K562 (cell line): ENCODE measurements at regions not wholly inside any gene's neighbourhood (a gene's known extent, or its start where the extent isn't known, plus 50 kb on each side); places are given as distances from the start of the nearest gene placed in this dataset.

Source experiments
- ATAC-seq: fragments of 200-7000 bp; cut with Tn5 transposase; 3 replicates; pipeline ENCODE4 v1.9.1; 2020; ENCODE audit warnings: moderate library complexity
- BruUV-seq: library from RNA; stranded (reverse); fragments of 400-500 nt; replicated peaks from 2 replicates; lab custom pipeline; 2021; lab: Mats Ljungman, UMichigan
- CTCF ChIA-PET: fragments of 300-600 bp; formaldehyde crosslinking; extraction: SDS; loops from one replicate; lab custom pipeline; 2021; ENCODE audit warnings: low intra/inter-chr PET ratio; lab: Yijun Ruan, JAX
- POLR2A ChIA-PET: fragments of 300-600, 350-650 bp; sonication (Branson Sonifier 250); formaldehyde crosslinking; extraction: SDS; loops from one replicate; lab custom pipeline; 2021; ENCODE audit warnings: antibody characterized with exemption, inconsistent platforms; lab: Yijun Ruan, JAX
- DNase-seq, 4 experiments: peaks; one replicate each; pipeline versions ENCODE4 v3.0.0 to v3.0.0-alpha.2; 2011 to 2018; ENCODE audit warnings: low spot score in 3 of 4, mixed read lengths in 3 of 4; ENCODE audit errors: extremely low read depth in 1 of 4
- FAIRE-seq: peaks from 2 replicates; lab custom pipeline; 2011; peaks lifted over from hg19 to GRCh38; lab: Jason Lieb, UNC
- H2AFZ ChIP-seq: 2 replicates; pipeline ENCODE4 v1.6.0; 2011; ENCODE audit warnings: low read depth, low read length, control low read depth, inconsistent platforms
- H3K27ac ChIP-seq: fragments of 200-600 bp; 3 replicates; pipeline ENCODE4 v1.8.0; 2011; ENCODE audit warnings: low read depth, mild to moderate bottlenecking, control low read depth, inconsistent platforms, low read length, moderate library complexity, mixed read lengths; ENCODE audit errors: extremely low read depth
- H3K27me3 ChIP-seq, 2 experiments: fragments of 300-600 bp in 1 of 2; 2 replicates in 1 of 2; 3 replicates in 1 of 2; pipeline versions ENCODE4 v1.6.0 to v1.8.0; 2011; ENCODE audit warnings: inconsistent platforms in 2 of 2, low read length in 2 of 2, mild to moderate bottlenecking in 1 of 2, mixed read lengths in 1 of 2, moderate library complexity in 1 of 2; ENCODE audit not compliant: control insufficient read depth in 2 of 2, insufficient read depth in 2 of 2
- H3K36me3 ChIP-seq: fragments of 300-600 bp; 3 replicates; pipeline ENCODE4 v1.8.0; 2011; ENCODE audit warnings: mild to moderate bottlenecking, low read length, inconsistent platforms; ENCODE audit not compliant: control insufficient read depth, insufficient read depth
- H3K4me1 ChIP-seq, 2 experiments: fragments of 200-600 bp in 1 of 2; replicated peaks in 1 of 2; 2 replicates in 1 of 2; 3 replicates in 1 of 2; pipeline versions ENCODE4 v1.5.1 to v1.8.0; 2011; ENCODE audit warnings: inconsistent platforms in 2 of 2, low read length in 2 of 2, mild to moderate bottlenecking in 1 of 2, mixed read lengths in 1 of 2, moderate library complexity in 1 of 2; ENCODE audit not compliant: control insufficient read depth in 2 of 2, insufficient read depth in 2 of 2
- H3K4me2 ChIP-seq: 2 replicates; pipeline ENCODE4 v1.6.1; 2011; ENCODE audit warnings: low read length, control low read depth, inconsistent platforms, mixed read lengths; ENCODE audit not compliant: insufficient read depth
- H3K4me3 ChIP-seq: fragments of 200-600 bp; sonication (generic), shearing (Covaris generic); 2 replicates; pipeline ENCODE4 v1.5.1; 2016; ENCODE audit warnings: control low read depth, inconsistent platforms
- H3K79me2 ChIP-seq: fragments of 200-600 bp; 3 replicates; pipeline ENCODE4 v1.8.0; 2011; ENCODE audit warnings: low read length, inconsistent platforms; ENCODE audit not compliant: control insufficient read depth, insufficient read depth
- H3K9ac ChIP-seq, 2 experiments: 2 replicates each; pipeline versions ENCODE4 v1.6.0 to v1.6.1; 2011; ENCODE audit warnings: low read depth in 2 of 2, low read length in 2 of 2, control low read depth in 1 of 2, inconsistent platforms in 1 of 2, mild to moderate bottlenecking in 1 of 2, mixed read lengths in 1 of 2; ENCODE audit not compliant: insufficient read depth in 1 of 2
- H3K9me1 ChIP-seq: one replicate; pipeline ENCODE4 v1.6.0; 2011; ENCODE audit warnings: inconsistent platforms, mild to moderate bottlenecking, low read length, moderate library complexity; ENCODE audit not compliant: control insufficient read depth, insufficient read depth
- H3K9me3 ChIP-seq: replicated peaks from 2 replicates; pipeline ENCODE4 v1.5.1; 2011; ENCODE audit warnings: low read depth, low read length, inconsistent platforms; ENCODE audit not compliant: control insufficient read depth, insufficient read depth
- H4K20me1 ChIP-seq: replicated peaks from 2 replicates; pipeline ENCODE4 v1.6.1; 2011; ENCODE audit warnings: low read length, inconsistent platforms, mixed read lengths; ENCODE audit not compliant: control insufficient read depth, insufficient read depth
- ARID1B ChIP-seq: fragments of 450-650 bp; IDR thresholded peaks from 2 replicates; pipeline ENCODE4 v1.6.1; 2016; ENCODE audit warnings: antibody characterized with exemption, mild to moderate bottlenecking, inconsistent platforms
- CREBBP ChIP-seq: IDR thresholded peaks from one replicate; pipeline ENCODE4 v1.6.1; 2012; ENCODE audit warnings: low read depth, mild to moderate bottlenecking, control low read depth, inconsistent platforms, low read length
- FOXK2 ChIP-seq, 2 experiments: fragments of 450-650 bp; IDR thresholded peaks in 1 of 2; conservative IDR thresholded peaks in 1 of 2; 2 replicates each; pipeline ENCODE4 v1.6.1; 2016; ENCODE audit warnings: low read depth in 2 of 2, mild to moderate bottlenecking in 1 of 2
- HCFC1 ChIP-seq: IDR thresholded peaks from 2 replicates; pipeline ENCODE4 v1.6.1; 2012; ENCODE audit warnings: low read depth, low read length, improper control_type of control experiment
- IFI16 ChIP-seq: fragments of 250-450 bp; sonication (Bioruptor Pico); IDR thresholded peaks from 2 replicates; pipeline ENCODE4 v2.1.2; 2022; ENCODE audit warnings: mild to moderate bottlenecking, inconsistent platforms
- KDM1A ChIP-seq, 2 experiments: fragments of 450-650 bp; IDR thresholded peaks; 2 replicates each; pipeline ENCODE4 v1.6.1; 2016; ENCODE audit warnings: mild to moderate bottlenecking in 2 of 2
- MEIS2 ChIP-seq: fragments of 450-650 bp; IDR thresholded peaks from 2 replicates; pipeline ENCODE4 v1.6.1; 2014; ENCODE audit warnings: mild to moderate bottlenecking; ENCODE audit not compliant: partially characterized antibody
- OTX1 ChIP-seq: fragments of 450-650 bp; formaldehyde crosslinking; IDR thresholded peaks from 2 replicates; pipeline ENCODE4 v1.4.0; 2022; ENCODE audit warnings: mild to moderate bottlenecking
- RCOR1 ChIP-seq, 2 experiments: IDR thresholded peaks; 2 replicates each; pipeline ENCODE4 v1.6.1; 2012; ENCODE audit warnings: low read depth in 2 of 2, low read length in 2 of 2, borderline replicate concordance in 1 of 2, improper control_type of control experiment in 1 of 2
- SMAD3 ChIP-seq: fragments of 450-650 bp; formaldehyde crosslinking; conservative IDR thresholded peaks from 2 replicates; pipeline ENCODE4 v1.4.0; 2020; ENCODE audit warnings: mild to moderate bottlenecking
- TBP ChIP-seq: optimal IDR thresholded peaks from 2 replicates; pipeline ENCODE3; 2011; ENCODE audit warnings: low read depth, low read length, improper control_type of control experiment
- TRIM24 ChIP-seq, 2 experiments: fragments of 450-650 bp; IDR thresholded peaks; 2 replicates each; pipeline ENCODE4 v1.6.1; 2016
- ZNF232 ChIP-seq: sonication (generic); formaldehyde crosslinking; IDR thresholded peaks from 2 replicates; pipeline ENCODE4 v1.8.0; 2022; ENCODE audit warnings: mild to moderate bottlenecking, missing genetic modification reagents
- ZNF263 ChIP-seq: sonication (generic); formaldehyde crosslinking; IDR thresholded peaks from 2 replicates; pipeline ENCODE4 v1.8.0; 2022; ENCODE audit warnings: mild to moderate bottlenecking, missing genetic modification reagents, borderline replicate concordance
- ZNF507 ChIP-seq: conservative IDR thresholded peaks from 2 replicates; pipeline ENCODE4 v1.6.1; 2017; ENCODE audit warnings: missing genetic modification characterization, missing compliant biosample characterization
- WGBS: fragments of 100-300 bp; shearing (Covaris generic); methylation state at CpG from one replicate; pipeline ENCODE4 v1.1.6; 2016; ENCODE audit warnings: low coverage, mixed read lengths; ENCODE audit not compliant: insufficient coverage; ENCODE audit errors: missing lambda C conversion rate; 5-methylcytosine and 5-hydroxymethylcytosine counted together
- in situ Hi-C: fragments of 300-500 bp; cut with MboI; formaldehyde crosslinking; loops from 4 replicates; pipeline ENCODE4 v1.15.0; 2018; ENCODE audit warnings: inconsistent platforms, mixed read lengths
- intact Hi-C: fragments of 100-400 bp; cut with micrococcal nuclease; formaldehyde crosslinking; loops from 2 replicates; pipeline ENCODE4 v1.14.2; 2022
- TF ChIP-seq, protein P1 (sequence below), 2 experiments: fragments of 450-650 bp; conservative IDR thresholded peaks; 2 replicates each; pipeline ENCODE4 v1.6.1; 2017; ENCODE audit warnings: mild to moderate bottlenecking in 2 of 2, moderate library complexity in 2 of 2
- TF ChIP-seq, protein P2 (sequence below), 3 experiments: IDR thresholded peaks in 2 of 3; conservative IDR thresholded peaks in 1 of 3; 2 replicates each; pipeline ENCODE4 v1.5.1; 2011 to 2012; ENCODE audit warnings: low read length in 3 of 3, mild to moderate bottlenecking in 3 of 3, control low read depth in 2 of 3, improper control_type of control experiment in 1 of 3, inconsistent platforms in 1 of 3, low read depth in 1 of 3, mixed read lengths in 1 of 3, moderate library complexity in 1 of 3; ENCODE audit not compliant: insufficient read depth in 2 of 3

DNA sequence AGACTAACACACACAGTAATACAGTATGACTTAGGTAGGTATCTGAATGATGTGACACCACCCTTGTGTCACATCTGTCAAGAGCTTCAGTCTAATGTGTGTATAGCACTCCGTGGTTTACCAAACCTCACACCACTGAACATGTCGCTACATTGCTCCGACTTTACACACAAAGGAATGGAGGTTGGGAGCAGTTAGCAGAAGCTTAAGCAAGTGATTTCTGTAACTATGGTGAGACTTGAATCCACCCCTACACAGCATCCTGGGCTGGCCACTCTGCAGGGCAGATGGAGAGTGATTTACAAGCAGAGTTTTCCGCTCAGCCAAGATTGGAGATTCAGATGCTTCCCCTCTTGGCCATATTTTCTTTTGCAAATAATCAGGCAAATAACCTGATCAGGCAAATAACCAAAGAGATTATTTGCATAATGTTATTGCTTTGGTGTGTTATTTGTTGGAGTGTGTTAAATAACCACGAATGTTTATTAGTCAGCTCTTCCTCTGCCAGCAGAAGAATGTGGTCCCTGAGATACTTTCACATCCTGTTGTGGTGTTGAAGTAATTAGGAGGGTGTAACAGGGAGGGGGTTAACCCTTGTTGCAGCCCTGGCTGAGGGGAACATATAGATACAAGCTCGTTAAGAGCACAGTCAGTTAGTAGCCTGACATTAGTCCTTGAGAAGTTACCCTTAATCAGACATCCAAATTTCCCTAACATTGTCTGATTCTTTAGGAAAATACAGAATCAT lies 92.8 kb downstream of the SNX18 start:
- no peaks in the 10 kb centered on the region for H3K9me1 ChIP-seq
- ATAC-seq: no peak
- no peak overlapping the region for H2AFZ ChIP-seq
- no peak overlapping the region for H3K9ac ChIP-seq
- FAIRE-seq: no peak
- POLR2A ChIA-PET: no interaction called here
- TF ChIP-seq, protein P1, sequence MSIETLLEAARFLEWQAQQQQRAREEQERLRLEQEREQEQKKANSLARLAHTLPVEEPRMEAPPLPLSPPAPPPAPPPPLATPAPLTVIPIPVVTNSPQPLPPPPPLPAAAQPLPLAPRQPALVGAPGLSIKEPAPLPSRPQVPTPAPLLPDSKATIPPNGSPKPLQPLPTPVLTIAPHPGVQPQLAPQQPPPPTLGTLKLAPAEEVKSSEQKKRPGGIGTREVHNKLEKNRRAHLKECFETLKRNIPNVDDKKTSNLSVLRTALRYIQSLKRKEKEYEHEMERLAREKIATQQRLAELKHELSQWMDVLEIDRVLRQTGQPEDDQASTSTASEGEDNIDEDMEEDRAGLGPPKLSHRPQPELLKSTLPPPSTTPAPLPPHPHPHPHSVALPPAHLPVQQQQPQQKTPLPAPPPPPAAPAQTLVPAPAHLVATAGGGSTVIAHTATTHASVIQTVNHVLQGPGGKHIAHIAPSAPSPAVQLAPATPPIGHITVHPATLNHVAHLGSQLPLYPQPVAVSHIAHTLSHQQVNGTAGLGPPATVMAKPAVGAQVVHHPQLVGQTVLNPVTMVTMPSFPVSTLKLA (conservative IDR thresholded peaks at IDR 0.05): no peak
- TF ChIP-seq IFI16 (CRISPR knock-in tag): no peak
- TF ChIP-seq ZNF507 (tag): no peak
- no peak for TF ChIP-seq HCFC1
- no peak for TF ChIP-seq MEIS2
- no peak for TF ChIP-seq ZNF232 (CRISPR knock-in tag)
- no peak for TF ChIP-seq TRIM24 (IDR thresholded peaks at IDR 0.05)
- TF ChIP-seq CREBBP: no peak
- TF ChIP-seq OTX1 (CRISPR knock-in tag): no peak
- TF ChIP-seq ARID1B: no peak
- TF ChIP-seq TBP: no peak
- TF ChIP-seq, protein P2, sequence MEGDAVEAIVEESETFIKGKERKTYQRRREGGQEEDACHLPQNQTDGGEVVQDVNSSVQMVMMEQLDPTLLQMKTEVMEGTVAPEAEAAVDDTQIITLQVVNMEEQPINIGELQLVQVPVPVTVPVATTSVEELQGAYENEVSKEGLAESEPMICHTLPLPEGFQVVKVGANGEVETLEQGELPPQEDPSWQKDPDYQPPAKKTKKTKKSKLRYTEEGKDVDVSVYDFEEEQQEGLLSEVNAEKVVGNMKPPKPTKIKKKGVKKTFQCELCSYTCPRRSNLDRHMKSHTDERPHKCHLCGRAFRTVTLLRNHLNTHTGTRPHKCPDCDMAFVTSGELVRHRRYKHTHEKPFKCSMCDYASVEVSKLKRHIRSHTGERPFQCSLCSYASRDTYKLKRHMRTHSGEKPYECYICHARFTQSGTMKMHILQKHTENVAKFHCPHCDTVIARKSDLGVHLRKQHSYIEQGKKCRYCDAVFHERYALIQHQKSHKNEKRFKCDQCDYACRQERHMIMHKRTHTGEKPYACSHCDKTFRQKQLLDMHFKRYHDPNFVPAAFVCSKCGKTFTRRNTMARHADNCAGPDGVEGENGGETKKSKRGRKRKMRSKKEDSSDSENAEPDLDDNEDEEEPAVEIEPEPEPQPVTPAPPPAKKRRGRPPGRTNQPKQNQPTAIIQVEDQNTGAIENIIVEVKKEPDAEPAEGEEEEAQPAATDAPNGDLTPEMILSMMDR (IDR thresholded peaks at IDR 0.05 in 2 of 3, conservative IDR thresholded peaks at IDR 0.05 in 1 of 3; ENCODE audit: insufficient read depth in 2 of 3, low read depth in 1 of 3, low read length in 3 of 3): no peak
- no peak for TF ChIP-seq SMAD3 (CRISPR knock-in tag)
- TF ChIP-seq RCOR1 (IDR thresholded peaks at IDR 0.05; ENCODE audit: borderline replicate concordance in 1 of 2, low read depth in 2 of 2, low read length in 2 of 2): no peak
- no peak for TF ChIP-seq ZNF263 (CRISPR knock-in tag)
- no peak for TF ChIP-seq FOXK2 (conservative IDR thresholded peaks at IDR 0.05 in 1 of 2, IDR thresholded peaks at IDR 0.05 in 1 of 2; ENCODE audit: low read depth in 2 of 2)
- TF ChIP-seq KDM1A (IDR thresholded peaks at IDR 0.05): no peak
- H3K9me3 ChIP-seq: no peaks in the 10 kb centered on the region
- no peaks in the 10 kb centered on the region for H3K4me1 ChIP-seq
- H3K4me3 ChIP-seq: no peak overlapping the region
- H4K20me1 ChIP-seq: no peaks in the 10 kb centered on the region; the same call in 1 of the 2 replicates
- WGBS: 1% methylated on average over 6 of the region's 6 CpGs
- no peak overlapping the region for H3K4me2 ChIP-seq
- BruUV-seq: no TSS peak
- no peak for DNase-seq
- in situ Hi-C loops: no loop called here
- H3K36me3 ChIP-seq: no peaks in the 10 kb centered on the region
- no peaks in the 10 kb centered on the region for H3K79me2 ChIP-seq
- CTCF ChIA-PET: no interaction called here
- no peak overlapping the region for H3K27ac ChIP-seq
- intact Hi-C loops: no loop called here
- peaks cover 10 to 21% of the 10 kb centered on the region in 2 experiments; a peak in 4 of 5 replicates for H3K27me3 ChIP-seq
